Neuronal stem cell (in vitro differentiated cells): ENCODE measurements at regions not wholly inside any gene's neighbourhood (a gene's known extent, or its start where the extent isn't known, plus 50 kb on each side); places are given as distances from the start of the nearest gene placed in this dataset.

Source experiments
- DNase-seq: peaks from one replicate; pipeline ENCODE4 v3.0.0-alpha.2; 2013; ENCODE audit warnings: low spot score
- H2AFZ ChIP-seq: one replicate; pipeline ENCODE4 v1.6.1; 2013; ENCODE audit warnings: mild to moderate bottlenecking, low read length, inconsistent platforms
- H2AK5ac ChIP-seq: 2 replicates; pipeline ENCODE4 v1.6.1; 2013; ENCODE audit warnings: low read depth, mild to moderate bottlenecking, inconsistent platforms, low read length, moderate library complexity, mixed read lengths
- H2BK120ac ChIP-seq: 2 replicates; pipeline ENCODE4 v1.6.1; 2013; ENCODE audit warnings: low read depth, mild to moderate bottlenecking, inconsistent platforms, low read length, moderate library complexity, mixed read lengths
- H2BK12ac ChIP-seq: one replicate; pipeline ENCODE4 v1.6.1; 2013; ENCODE audit warnings: low read length, inconsistent platforms
- H2BK15ac ChIP-seq: 2 replicates; pipeline ENCODE4 v1.6.1; 2013; ENCODE audit warnings: mild to moderate bottlenecking, low read length, inconsistent platforms, mixed read lengths
- H2BK5ac ChIP-seq: one replicate; pipeline ENCODE4 v1.6.1; 2013; ENCODE audit warnings: inconsistent platforms, mild to moderate bottlenecking, low read length, moderate library complexity
- H3K14ac ChIP-seq: one replicate; pipeline ENCODE4 v1.6.1; 2013; ENCODE audit warnings: low read length, inconsistent platforms
- H3K18ac ChIP-seq: 2 replicates; pipeline ENCODE4 v1.6.1; 2013; ENCODE audit warnings: low read length, inconsistent platforms
- H3K23ac ChIP-seq: 2 replicates; pipeline ENCODE4 v1.6.1; 2013; ENCODE audit warnings: low read depth, mild to moderate bottlenecking, mixed read lengths, low read length, inconsistent platforms; ENCODE audit not compliant: poor library complexity
- H3K27ac ChIP-seq: replicated peaks from 3 replicates; pipeline ENCODE4 v1.5.1; 2013; ENCODE audit warnings: low read length, inconsistent platforms
- H3K27me3 ChIP-seq, 3 experiments: 2 replicates each; pipeline ENCODE4 v1.6.1; 2013; ENCODE audit warnings: low read length in 3 of 3, mild to moderate bottlenecking in 2 of 3, inconsistent platforms in 1 of 3, low read depth in 1 of 3, mixed read lengths in 1 of 3, moderate library complexity in 1 of 3; ENCODE audit not compliant: control insufficient read depth in 3 of 3, insufficient read depth in 3 of 3
- H3K36me3 ChIP-seq, 2 donors: replicated peaks in 1 of 2; 2 replicates each; pipeline ENCODE4 v1.6.1; 2013; ENCODE audit warnings: low read length in 2 of 2; ENCODE audit not compliant: control insufficient read depth in 2 of 2, insufficient read depth in 2 of 2
- H3K4ac ChIP-seq: 2 replicates; pipeline ENCODE4 v1.6.1; 2013; ENCODE audit warnings: inconsistent platforms, mild to moderate bottlenecking, low read length, moderate library complexity
- H3K4me1 ChIP-seq, 2 donors: 1 replicate in 1 of 2; 2 replicates in 1 of 2; pipeline ENCODE4 v1.6.1; 2013; ENCODE audit warnings: low read length in 2 of 2, low read depth in 1 of 2; ENCODE audit not compliant: control insufficient read depth in 2 of 2, insufficient read depth in 1 of 2
- H3K4me2 ChIP-seq: one replicate; pipeline ENCODE4 v1.6.1; 2013; ENCODE audit warnings: mild to moderate bottlenecking, low read length, inconsistent platforms; ENCODE audit not compliant: insufficient read depth, poor library complexity, severe bottlenecking
- H3K4me3 ChIP-seq, 2 donors: 2 replicates each; pipeline ENCODE4 v1.5.1; 2013; ENCODE audit warnings: low read length in 2 of 2, mild to moderate bottlenecking in 2 of 2, inconsistent platforms in 1 of 2, moderate library complexity in 1 of 2
- H3K79me1 ChIP-seq: one replicate; pipeline ENCODE4 v1.6.1; 2013; ENCODE audit warnings: low read depth, mild to moderate bottlenecking, inconsistent platforms, low read length, moderate library complexity
- H3K9ac ChIP-seq: one replicate; pipeline ENCODE4 v1.6.1; 2013; ENCODE audit warnings: mild to moderate bottlenecking, low read depth, low read length, inconsistent platforms; ENCODE audit not compliant: poor library complexity
- H3K9me3 ChIP-seq, 2 donors: replicated peaks in 1 of 2; 2 replicates each; pipeline versions ENCODE3 to v1.6.1; 2013; ENCODE audit warnings: low read length in 2 of 2, mild to moderate bottlenecking in 2 of 2, inconsistent platforms in 1 of 2, low read depth in 1 of 2, mixed read lengths in 1 of 2, moderate library complexity in 1 of 2; ENCODE audit not compliant: control insufficient read depth in 2 of 2, insufficient read depth in 1 of 2
- H4K8ac ChIP-seq: one replicate; pipeline ENCODE4 v1.6.1; 2013; ENCODE audit warnings: low read depth, mild to moderate bottlenecking, inconsistent platforms, low read length, moderate library complexity
- H4K91ac ChIP-seq: one replicate; pipeline ENCODE4 v1.6.1; 2013; ENCODE audit warnings: low read length, low read depth, mild to moderate bottlenecking, inconsistent platforms; ENCODE audit not compliant: poor library complexity
- WGBS, 2 donors: extraction: QIAGEN DNeasy Blood & Tissue Kit; methylation state at CpG; one replicate each; pipeline ENCODE4 v1.1.7; 2013; ENCODE audit warnings: missing lambda C conversion rate in 2 of 2, mixed read lengths in 1 of 2; ENCODE audit not compliant: insufficient read length in 2 of 2, insufficient replicate concordance in 1 of 2; ENCODE audit errors: extremely low coverage in 2 of 2; 5-methylcytosine and 5-hydroxymethylcytosine counted together

DNA sequence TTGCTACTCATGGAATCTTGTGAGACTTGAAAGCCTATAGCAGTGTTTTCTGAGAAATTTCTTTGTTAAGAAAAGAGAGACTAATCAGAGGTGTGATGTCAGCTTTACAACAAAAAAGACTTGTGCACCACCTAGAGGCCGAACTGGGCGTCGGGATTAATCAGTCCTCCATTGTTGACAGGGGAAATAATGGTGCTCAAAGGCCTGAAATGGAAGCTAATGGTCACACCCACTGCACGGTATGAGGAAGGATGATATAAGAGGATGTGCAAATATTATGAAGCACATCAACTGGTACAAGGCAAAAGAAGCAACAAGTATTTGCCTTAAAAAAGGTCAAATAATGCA lies 480.2 kb upstream of the MIR17HG start:
- Histone ChIP-seq H3K18ac (no peak overlapping the region), H3K23ac (no peak overlapping the region), H3K4me1 (no peaks in the 10 kb centered on the region), H3K9ac (no peak overlapping the region), H4K91ac (no peak overlapping the region), H2BK15ac (no peak overlapping the region), H3K4ac (no peak overlapping the region), H2AFZ (peak overlapping the region; percentile 32), H3K36me3 (no peaks in the 10 kb centered on the region), H3K14ac (no peak overlapping the region), H2AK5ac (no peak overlapping the region), H3K79me1 (no peaks in the 10 kb centered on the region), H2BK120ac (no peak overlapping the region), H4K8ac (no peak overlapping the region), H3K9me3 (no peaks in the 10 kb centered on the region), H3K27ac (no peak overlapping the region), H3K4me3 (no peak overlapping the region), H3K4me2 (no peak overlapping the region), H2BK12ac (no peak overlapping the region), H3K27me3 (no peaks in the 10 kb centered on the region), H2BK5ac (no peak overlapping the region)
- peak; percentile 64 for DNase-seq
- no CpG with 5 or more reads among the region's 4 CpGs for WGBS, 2 donors

- no peak overlapping the region for H3K4ac ChIP-seq
- no peak overlapping the region for H2BK120ac ChIP-seq
- no peak overlapping the region for H2BK15ac ChIP-seq
- H2BK12ac ChIP-seq, result no peak overlapping the region
- H3K4me1 ChIP-seq, result no peaks in the 10 kb centered on the region
- no peak overlapping the region for H4K8ac ChIP-seq
- no peak overlapping the region for H3K9ac ChIP-seq
- H3K23ac ChIP-seq, result no peak overlapping the region
- H2AFZ ChIP-seq, result no peak overlapping the region
- no peak overlapping the region for H2BK5ac ChIP-seq
- H3K79me1 ChIP-seq, result no peaks in the 10 kb centered on the region
- H3K36me3 ChIP-seq, result no peaks in the 10 kb centered on the region
- no peak overlapping the region for H3K4me3 ChIP-seq
- DNase-seq, result peak; percentile 17
- no peaks in the 10 kb centered on the region for H3K9me3 ChIP-seq
- no peak overlapping the region for H3K4me2 ChIP-seq
- WGBS, 2 donors, result no CpG with 5 or more reads among the region's 2 CpGs
- H3K27ac ChIP-seq, result no peak overlapping the region
- no peak overlapping the region for H3K14ac ChIP-seq
- no peaks in the 10 kb centered on the region for H3K27me3 ChIP-seq
- H4K91ac ChIP-seq, result no peak overlapping the region
- H2AK5ac ChIP-seq, result no peak overlapping the region
- no peak overlapping the region for H3K18ac ChIP-seq
Measured at GRCh38 chr13:90868321-90868920, 479.1 kb upstream of the MIR17HG start.

GRCh38 chr13:90869580-90869979 lies 477.9 kb upstream of the MIR17HG start:
- Histone ChIP-seq H2BK12ac (no peak overlapping the region), H4K8ac (no peak overlapping the region), H2AFZ (no peak overlapping the region), H3K36me3 (no peaks in the 10 kb centered on the region), H2BK5ac (no peak overlapping the region), H3K4ac (no peak overlapping the region), H3K14ac (no peak overlapping the region), H3K27me3 (no peaks in the 10 kb centered on the region), H3K27ac (no peak overlapping the region), H4K91ac (no peak overlapping the region), H3K4me3 (no peak overlapping the region), H2BK15ac (no peak overlapping the region), H3K9me3 (no peaks in the 10 kb centered on the region), H3K18ac (no peak overlapping the region), H2AK5ac (no peak overlapping the region), H3K23ac (no peak overlapping the region), H2BK120ac (no peak overlapping the region), H3K4me1 (no peaks in the 10 kb centered on the region), H3K9ac (no peak overlapping the region), H3K4me2 (no peak overlapping the region), H3K79me1 (no peaks in the 10 kb centered on the region)
- WGBS, 2 donors, result no CpG with 5 or more reads among the region's 2 CpGs
- no peak for DNase-seq

DNA sequence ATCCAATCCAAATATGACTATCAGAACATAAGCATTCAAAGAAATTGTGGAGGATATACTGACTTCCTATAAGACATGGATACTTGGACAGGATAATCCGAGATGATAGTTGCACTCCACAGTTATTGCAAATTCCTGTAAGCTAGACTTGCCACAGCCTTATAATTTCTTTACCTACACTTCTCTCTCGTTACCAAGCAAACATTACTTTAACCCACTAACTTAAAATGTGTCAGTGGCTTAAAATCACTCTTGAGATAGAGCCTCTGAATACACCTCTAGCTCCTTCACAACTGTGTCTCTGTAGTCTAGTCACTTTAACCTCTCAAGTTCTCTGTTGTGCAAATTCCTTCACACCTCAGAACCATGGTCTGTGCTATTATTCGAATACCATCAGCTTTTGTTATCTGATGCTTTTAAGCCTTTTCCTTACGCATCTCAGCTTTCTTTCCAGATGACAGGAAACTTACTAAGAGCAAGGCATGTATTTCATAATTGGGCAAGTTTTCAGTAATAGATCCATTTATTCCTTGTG lies 474.9 kb upstream of the MIR17HG start:
- no peak overlapping the region for H3K23ac ChIP-seq

More for the DNA sequence above, 474.9 kb upstream of the MIR17HG start:
- Histone ChIP-seq H3K9ac (no peak overlapping the region), H3K27ac (no peak overlapping the region), H3K27me3 (no peaks in the 10 kb centered on the region), H3K4me1 (no peaks in the 10 kb centered on the region), H2AK5ac (no peak overlapping the region), H4K8ac (no peak overlapping the region), H3K9me3 (no peaks in the 10 kb centered on the region), H2BK15ac (no peak overlapping the region), H3K79me1 (no peaks in the 10 kb centered on the region), H2AFZ (no peak overlapping the region), H2BK5ac (no peak overlapping the region), H3K4me2 (no peak overlapping the region), H2BK120ac (no peak overlapping the region), H3K36me3 (no peaks in the 10 kb centered on the region), H3K4me3 (no peak overlapping the region), H3K14ac (no peak overlapping the region), H3K4ac (no peak overlapping the region), H2BK12ac (no peak overlapping the region), H4K91ac (no peak overlapping the region), H3K18ac (no peak overlapping the region)
- WGBS, 2 donors, result 100% methylated on average over 1 of the region's 4 CpGs; no CpG with 5 or more reads in 1 of the 2 donors
- no peak for DNase-seq
